K562 (cell line): ENCODE measurements at regions not wholly inside any gene's neighbourhood (a gene's known extent, or its start where the extent isn't known, plus 50 kb on each side); places are given as distances from the start of the nearest gene placed in this dataset.

Experiments used
- ATAC-seq: fragments of 200-7000 bp; cut with Tn5 transposase; 3 replicates; pipeline ENCODE4 v1.9.1; 2020; ENCODE audit warnings: moderate library complexity
- BruUV-seq: library from RNA; stranded (reverse); fragments of 400-500 nt; replicated peaks from 2 replicates; lab custom pipeline; 2021; lab: Mats Ljungman, UMichigan
- CTCF ChIA-PET: fragments of 300-600 bp; formaldehyde crosslinking; extraction: SDS; loops from one replicate; lab custom pipeline; 2021; ENCODE audit warnings: low intra/inter-chr PET ratio; lab: Yijun Ruan, JAX
- POLR2A ChIA-PET: fragments of 300-600, 350-650 bp; sonication (Branson Sonifier 250); formaldehyde crosslinking; extraction: SDS; loops from one replicate; lab custom pipeline; 2021; ENCODE audit warnings: antibody characterized with exemption, inconsistent platforms; lab: Yijun Ruan, JAX
- DNase-seq, 4 experiments: peaks; one replicate each; pipeline versions ENCODE4 v3.0.0 to v3.0.0-alpha.2; 2011 to 2018; ENCODE audit warnings: low spot score in 3 of 4, mixed read lengths in 3 of 4; ENCODE audit errors: extremely low read depth in 1 of 4
- FAIRE-seq: peaks from 2 replicates; lab custom pipeline; 2011; peaks lifted over from hg19 to GRCh38; lab: Jason Lieb, UNC
- H2AFZ ChIP-seq: 2 replicates; pipeline ENCODE4 v1.6.0; 2011; ENCODE audit warnings: low read depth, low read length, control low read depth, inconsistent platforms
- H3K27ac ChIP-seq: fragments of 200-600 bp; 3 replicates; pipeline ENCODE4 v1.8.0; 2011; ENCODE audit warnings: low read depth, mild to moderate bottlenecking, control low read depth, inconsistent platforms, low read length, moderate library complexity, mixed read lengths; ENCODE audit errors: extremely low read depth
- H3K27me3 ChIP-seq, 2 experiments: fragments of 300-600 bp in 1 of 2; 2 replicates in 1 of 2; 3 replicates in 1 of 2; pipeline versions ENCODE4 v1.6.0 to v1.8.0; 2011; ENCODE audit warnings: inconsistent platforms in 2 of 2, low read length in 2 of 2, mild to moderate bottlenecking in 1 of 2, mixed read lengths in 1 of 2, moderate library complexity in 1 of 2; ENCODE audit not compliant: control insufficient read depth in 2 of 2, insufficient read depth in 2 of 2
- H3K36me3 ChIP-seq: fragments of 300-600 bp; 3 replicates; pipeline ENCODE4 v1.8.0; 2011; ENCODE audit warnings: mild to moderate bottlenecking, low read length, inconsistent platforms; ENCODE audit not compliant: control insufficient read depth, insufficient read depth
- H3K4me1 ChIP-seq, 2 experiments: fragments of 200-600 bp in 1 of 2; replicated peaks in 1 of 2; 2 replicates in 1 of 2; 3 replicates in 1 of 2; pipeline versions ENCODE4 v1.5.1 to v1.8.0; 2011; ENCODE audit warnings: inconsistent platforms in 2 of 2, low read length in 2 of 2, mild to moderate bottlenecking in 1 of 2, mixed read lengths in 1 of 2, moderate library complexity in 1 of 2; ENCODE audit not compliant: control insufficient read depth in 2 of 2, insufficient read depth in 2 of 2
- H3K4me2 ChIP-seq: 2 replicates; pipeline ENCODE4 v1.6.1; 2011; ENCODE audit warnings: low read length, control low read depth, inconsistent platforms, mixed read lengths; ENCODE audit not compliant: insufficient read depth
- H3K4me3 ChIP-seq: fragments of 200-600 bp; sonication (generic), shearing (Covaris generic); 2 replicates; pipeline ENCODE4 v1.5.1; 2016; ENCODE audit warnings: control low read depth, inconsistent platforms
- H3K79me2 ChIP-seq: fragments of 200-600 bp; 3 replicates; pipeline ENCODE4 v1.8.0; 2011; ENCODE audit warnings: low read length, inconsistent platforms; ENCODE audit not compliant: control insufficient read depth, insufficient read depth
- H3K9ac ChIP-seq, 2 experiments: 2 replicates each; pipeline versions ENCODE4 v1.6.0 to v1.6.1; 2011; ENCODE audit warnings: low read depth in 2 of 2, low read length in 2 of 2, control low read depth in 1 of 2, inconsistent platforms in 1 of 2, mild to moderate bottlenecking in 1 of 2, mixed read lengths in 1 of 2; ENCODE audit not compliant: insufficient read depth in 1 of 2
- H3K9me1 ChIP-seq: one replicate; pipeline ENCODE4 v1.6.0; 2011; ENCODE audit warnings: inconsistent platforms, mild to moderate bottlenecking, low read length, moderate library complexity; ENCODE audit not compliant: control insufficient read depth, insufficient read depth
- H3K9me3 ChIP-seq: replicated peaks from 2 replicates; pipeline ENCODE4 v1.5.1; 2011; ENCODE audit warnings: low read depth, low read length, inconsistent platforms; ENCODE audit not compliant: control insufficient read depth, insufficient read depth
- H4K20me1 ChIP-seq: replicated peaks from 2 replicates; pipeline ENCODE4 v1.6.1; 2011; ENCODE audit warnings: low read length, inconsistent platforms, mixed read lengths; ENCODE audit not compliant: control insufficient read depth, insufficient read depth
- C11orf30 ChIP-seq: fragments of 450-650 bp; IDR thresholded peaks from 2 replicates; pipeline ENCODE4 v1.6.1; 2016; ENCODE audit warnings: low read depth, mild to moderate bottlenecking
- CCAR2 ChIP-seq: fragments of 200-400 bp; formaldehyde crosslinking; IDR thresholded peaks from 2 replicates; pipeline ENCODE4 v1.6.1; 2017; ENCODE audit warnings: mild to moderate bottlenecking, low read depth, low read length
- CEBPG ChIP-seq, 3 experiments: fragments of 200-800 bp in 1 of 3; sonication (Bioruptor generic) in 1 of 3; sonication (generic) in 1 of 3; formaldehyde crosslinking in 1 of 3; IDR thresholded peaks in 2 of 3; conservative IDR thresholded peaks in 1 of 3; 2 replicates each; pipeline versions ENCODE4 v1.6.1 to v1.8.0; 2016 to 2022; ENCODE audit warnings: missing compliant biosample characterization in 2 of 3, missing genetic modification characterization in 2 of 3, mild to moderate bottlenecking in 1 of 3, missing genetic modification reagents in 1 of 3
- HNRNPUL1 ChIP-seq: fragments of 200-400 bp; formaldehyde crosslinking; IDR thresholded peaks from 2 replicates; pipeline ENCODE4 v1.6.1; 2017; ENCODE audit warnings: low read length
- MAFF ChIP-seq: IDR thresholded peaks from 2 replicates; pipeline ENCODE4 v1.6.1; 2012; ENCODE audit warnings: low read length, improper control_type of control experiment
- MAFG ChIP-seq: fragments of 450-650 bp; conservative IDR thresholded peaks from 2 replicates; pipeline ENCODE4 v1.6.1; 2016; ENCODE audit warnings: missing genetic modification characterization, missing compliant biosample characterization
- MAFK ChIP-seq: IDR thresholded peaks from 2 replicates; pipeline ENCODE4 v1.6.1; 2011; ENCODE audit warnings: low read length, improper control_type of control experiment
- MECOM ChIP-seq: fragments of 250-450 bp; sonication (Bioruptor Pico); IDR thresholded peaks from 2 replicates; pipeline ENCODE4 v1.8.0; 2022; ENCODE audit warnings: inconsistent platforms
- ZNF316 ChIP-seq: fragments of 450-650 bp; IDR thresholded peaks from 2 replicates; pipeline ENCODE4 v1.6.1; 2016
- WGBS: fragments of 100-300 bp; shearing (Covaris generic); methylation state at CpG from one replicate; pipeline ENCODE4 v1.1.6; 2016; ENCODE audit warnings: low coverage, mixed read lengths; ENCODE audit not compliant: insufficient coverage; ENCODE audit errors: missing lambda C conversion rate; 5-methylcytosine and 5-hydroxymethylcytosine counted together
- in situ Hi-C: fragments of 300-500 bp; cut with MboI; formaldehyde crosslinking; loops from 4 replicates; pipeline ENCODE4 v1.15.0; 2018; ENCODE audit warnings: inconsistent platforms, mixed read lengths
- intact Hi-C: fragments of 100-400 bp; cut with micrococcal nuclease; formaldehyde crosslinking; loops from 2 replicates; pipeline ENCODE4 v1.14.2; 2022
- TF ChIP-seq, protein P1 (sequence below): fragments of 250-450 bp; sonication (Bioruptor Pico); IDR thresholded peaks from 2 replicates; pipeline ENCODE4 v1.5.0; 2021
- TF ChIP-seq, protein P2 (sequence below): fragments of 450-650 bp; IDR thresholded peaks from 2 replicates; pipeline ENCODE4 v1.6.1; 2018; ENCODE audit warnings: mild to moderate bottlenecking, low read depth; ENCODE audit not compliant: partially characterized antibody

DNA sequence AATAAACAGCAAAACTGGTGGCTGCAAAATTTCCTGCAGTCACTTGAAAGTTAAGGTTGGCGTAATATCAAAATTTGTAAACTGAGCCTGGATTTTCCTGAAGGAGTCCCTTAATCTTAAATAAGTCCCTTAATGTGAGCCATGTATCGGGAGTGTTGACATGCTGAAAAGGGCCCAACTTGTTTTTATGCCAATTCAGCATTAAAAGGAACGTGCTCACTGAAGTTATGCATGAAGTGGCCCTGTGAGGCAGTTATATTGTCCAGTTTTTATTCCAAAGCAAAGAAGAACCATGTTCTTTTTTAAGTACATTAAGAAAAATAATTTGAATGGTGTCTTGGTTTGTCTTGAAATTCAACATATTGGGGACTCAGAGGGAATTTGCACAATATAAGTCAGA, 1766.9 kb downstream of the SLITRK1 start:
- no peak overlapping the region for H3K9ac ChIP-seq
- no peak overlapping the region for H3K27ac ChIP-seq
- TF ChIP-seq MAFF (peak; percentile 65), MAFK (peak; percentile 60; the same call in 1 of the 2 replicates), MECOM (CRISPR knock-in tag) (no peak), MAFG (peak; percentile 33; the same call in 1 of the 2 replicates), C11orf30 (0 out of 2 replicates have a peak, but pooled peaks have one; percentile 8), ZNF316 (peak; percentile 29; the same call in 1 of the 2 replicates)
- TF ChIP-seq, protein P1, sequence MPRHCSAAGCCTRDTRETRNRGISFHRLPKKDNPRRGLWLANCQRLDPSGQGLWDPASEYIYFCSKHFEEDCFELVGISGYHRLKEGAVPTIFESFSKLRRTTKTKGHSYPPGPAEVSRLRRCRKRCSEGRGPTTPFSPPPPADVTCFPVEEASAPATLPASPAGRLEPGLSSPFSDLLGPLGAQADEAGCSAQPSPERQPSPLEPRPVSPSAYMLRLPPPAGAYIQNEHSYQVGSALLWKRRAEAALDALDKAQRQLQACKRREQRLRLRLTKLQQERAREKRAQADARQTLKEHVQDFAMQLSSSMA (CRISPR knock-in tag): no peak
- no peaks in the 10 kb centered on the region for H3K9me1 ChIP-seq
- no peaks in the 10 kb centered on the region for H3K9me3 ChIP-seq
- WGBS: 6% methylated on average over 3 of the region's 3 CpGs
- intact Hi-C loops (no loop called here), in situ Hi-C loops (no loop called here)
- no peaks in the 10 kb centered on the region for H3K36me3 ChIP-seq
- H3K4me1 ChIP-seq: no peaks in the 10 kb centered on the region
- H3K4me2 ChIP-seq: no peak overlapping the region
- no peaks in the 10 kb centered on the region for H3K27me3 ChIP-seq
- H4K20me1 ChIP-seq: no peaks in the 10 kb centered on the region
- DNase-seq (no peak), ATAC-seq (no peak), FAIRE-seq (no peak)
- CTCF ChIA-PET: no interaction called here
- POLR2A ChIA-PET: no interaction called here
- no peak overlapping the region for H3K4me3 ChIP-seq
- no peaks in the 10 kb centered on the region for H3K79me2 ChIP-seq
- no TSS peak for BruUV-seq
- H2AFZ ChIP-seq: no peak overlapping the region

DNA sequence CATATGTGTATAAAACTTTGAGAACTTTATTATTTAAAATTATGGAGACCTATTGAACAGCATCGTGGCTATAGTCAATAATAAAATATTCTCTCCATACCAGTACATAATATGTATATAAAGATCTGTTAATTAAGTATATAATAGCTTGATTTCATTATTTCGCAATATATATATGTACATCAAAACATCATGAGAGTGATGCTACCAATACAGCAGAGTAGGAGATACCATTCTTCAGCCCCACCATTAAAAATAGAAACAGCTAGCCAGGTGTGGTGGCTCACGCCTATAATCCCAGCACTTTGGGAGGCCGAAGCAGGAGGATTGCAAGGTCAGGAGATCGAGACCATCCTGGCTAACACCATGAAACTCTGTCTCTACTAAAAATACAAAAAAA, 1755.3 kb upstream of the SPRY2 start:
- 0% methylated on average over 5 of the region's 5 CpGs for WGBS
- Histone ChIP-seq H4K20me1 (no peaks in the 10 kb centered on the region), H2AFZ (no peak overlapping the region), H3K9ac (no peak overlapping the region), H3K79me2 (no peaks in the 10 kb centered on the region), H3K36me3 (no peaks in the 10 kb centered on the region), H3K27me3 (no peaks in the 10 kb centered on the region), H3K4me3 (no peak overlapping the region), H3K4me2 (no peak overlapping the region), H3K4me1 (no peaks in the 10 kb centered on the region), H3K27ac (no peak overlapping the region), H3K9me3 (no peaks in the 10 kb centered on the region), H3K9me1 (no peaks in the 10 kb centered on the region)
- FAIRE-seq (no peak), DNase-seq (no peak), ATAC-seq (no peak)
- no peak for TF ChIP-seq CCAR2
- TF ChIP-seq, protein P2, sequence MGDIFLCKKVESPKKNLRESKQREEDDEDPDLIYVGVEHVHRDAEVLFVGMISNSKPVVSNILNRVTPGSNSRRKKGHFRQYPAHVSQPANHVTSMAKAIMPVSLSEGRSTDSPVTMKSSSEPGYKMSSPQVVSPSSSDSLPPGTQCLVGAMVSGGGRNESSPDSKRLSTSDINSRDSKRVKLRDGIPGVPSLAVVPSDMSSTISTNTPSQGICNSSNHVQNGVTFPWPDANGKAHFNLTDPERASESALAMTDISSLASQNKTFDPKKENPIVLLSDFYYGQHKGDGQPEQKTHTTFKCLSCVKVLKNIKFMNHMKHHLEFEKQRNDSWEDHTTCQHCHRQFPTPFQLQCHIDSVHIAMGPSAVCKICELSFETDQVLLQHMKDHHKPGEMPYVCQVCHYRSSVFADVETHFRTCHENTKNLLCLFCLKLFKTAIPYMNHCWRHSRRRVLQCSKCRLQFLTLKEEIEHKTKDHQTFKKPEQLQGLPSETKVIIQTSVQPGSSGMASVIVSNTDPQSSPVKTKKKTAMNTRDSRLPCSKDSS: no peak
- no peak for TF ChIP-seq CEBPG (CRISPR knock-in tag; IDR thresholded peaks at IDR 0.05)
- peak in 1 of 2 experiments; percentile 75; a peak in 1 of 4 replicates for TF ChIP-seq CEBPG (tag; conservative IDR thresholded peaks at IDR 0.05 in 1 of 2, IDR thresholded peaks at IDR 0.05 in 1 of 2)
- no peak for TF ChIP-seq HNRNPUL1
- BruUV-seq: no TSS peak
- in situ Hi-C loops: no loop called here
- intact Hi-C loops: no loop called here
- CTCF ChIA-PET: no interaction called here
- POLR2A ChIA-PET: no interaction called here
